Esophagus mucosa (tissue), 1 donor: ENCODE measurements at regions not wholly inside any gene's neighbourhood (a gene's known extent, or its start where the extent isn't known, plus 50 kb on each side); places are given as distances from the start of the nearest gene placed in this dataset.

Source experiments
- ATAC-seq: fragments of 200-7000 bp; cut with Tn5 transposase; one replicate; pipeline ENCODE4 v1.9.1; 2020
- donor health status: DM: yes; HTN: yes; CAD: no.

DNA sequence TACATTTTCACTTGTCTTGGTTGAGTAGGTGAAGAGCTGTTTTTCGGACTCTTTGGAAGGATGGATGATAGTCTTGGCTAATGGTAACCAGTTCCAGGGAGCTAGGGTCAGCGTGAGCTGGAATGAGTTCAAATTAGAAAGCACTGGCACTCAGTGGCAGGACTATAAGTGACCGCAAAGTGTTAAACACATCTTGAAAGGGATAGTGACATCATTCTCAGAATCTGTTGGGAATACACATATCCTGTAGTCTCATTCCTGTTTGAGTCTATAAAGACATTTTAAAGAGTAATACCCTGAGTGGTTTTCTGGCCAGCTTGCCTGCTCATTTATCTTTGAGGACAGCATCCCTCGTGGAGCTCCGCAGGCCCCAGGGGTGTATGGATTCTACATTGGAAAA, 56.7 kb upstream of the TMEM248 start:
- no peak for ATAC-seq

DNA sequence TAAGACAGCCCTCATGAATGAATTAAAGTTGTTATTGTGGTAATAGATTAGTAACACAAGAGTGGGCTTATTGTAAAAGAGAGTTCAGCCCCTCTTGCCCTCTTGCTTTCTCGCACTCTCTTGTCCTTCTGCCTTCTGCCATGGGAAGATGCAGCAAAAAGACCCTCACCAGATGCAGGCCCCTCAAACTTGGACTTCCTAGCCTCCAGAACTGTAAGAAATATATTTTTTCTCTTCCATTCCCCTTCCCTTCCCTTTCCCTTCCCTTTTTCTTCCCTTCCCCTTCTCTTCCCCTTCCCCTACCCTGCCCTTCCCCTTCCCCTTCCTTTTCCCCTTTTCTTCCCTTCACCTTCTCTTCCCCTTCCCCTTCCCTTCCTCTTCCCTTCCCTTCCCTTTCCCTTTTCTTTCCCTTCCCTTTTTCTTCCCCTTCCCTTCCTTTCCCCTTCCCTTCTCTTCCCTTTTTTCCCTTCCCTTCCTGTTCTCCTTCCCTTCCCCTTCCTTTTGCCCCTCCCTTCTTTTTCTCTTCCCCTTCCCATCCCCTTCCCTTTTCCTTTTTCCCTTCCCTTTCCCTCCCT, 55.6 kb upstream of the TMEM248 start:
- no peak for ATAC-seq

DNA sequence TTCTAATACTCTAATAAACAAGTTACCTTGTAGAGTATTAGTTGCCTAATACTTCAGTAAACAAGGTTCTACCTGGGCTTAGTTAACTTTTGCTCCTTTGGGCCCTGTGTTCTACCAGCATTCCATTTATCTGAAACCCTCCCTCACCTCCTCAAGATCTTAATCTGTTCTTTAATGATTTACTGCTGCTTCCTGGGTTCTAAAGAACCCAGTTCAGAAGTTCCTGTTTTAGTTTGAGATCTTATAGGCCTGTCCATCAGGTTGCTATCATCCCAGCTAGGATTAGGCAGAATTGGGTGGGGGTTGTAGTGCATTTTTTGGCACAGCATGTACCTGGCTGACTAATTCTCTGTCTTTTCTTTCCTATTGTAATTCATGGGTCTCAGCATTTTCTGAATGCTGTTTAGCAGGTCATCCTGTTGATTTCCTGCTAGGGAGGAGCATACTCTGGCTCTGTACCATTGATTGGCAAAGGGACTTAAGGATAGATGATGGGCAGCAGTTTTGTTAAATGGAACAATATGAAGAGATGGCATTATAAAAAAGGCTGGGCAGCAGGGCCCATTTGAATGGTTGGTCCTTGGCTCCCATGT, 53.7 kb upstream of the TMEM248 start:
- ATAC-seq: peak; percentile 29

DNA sequence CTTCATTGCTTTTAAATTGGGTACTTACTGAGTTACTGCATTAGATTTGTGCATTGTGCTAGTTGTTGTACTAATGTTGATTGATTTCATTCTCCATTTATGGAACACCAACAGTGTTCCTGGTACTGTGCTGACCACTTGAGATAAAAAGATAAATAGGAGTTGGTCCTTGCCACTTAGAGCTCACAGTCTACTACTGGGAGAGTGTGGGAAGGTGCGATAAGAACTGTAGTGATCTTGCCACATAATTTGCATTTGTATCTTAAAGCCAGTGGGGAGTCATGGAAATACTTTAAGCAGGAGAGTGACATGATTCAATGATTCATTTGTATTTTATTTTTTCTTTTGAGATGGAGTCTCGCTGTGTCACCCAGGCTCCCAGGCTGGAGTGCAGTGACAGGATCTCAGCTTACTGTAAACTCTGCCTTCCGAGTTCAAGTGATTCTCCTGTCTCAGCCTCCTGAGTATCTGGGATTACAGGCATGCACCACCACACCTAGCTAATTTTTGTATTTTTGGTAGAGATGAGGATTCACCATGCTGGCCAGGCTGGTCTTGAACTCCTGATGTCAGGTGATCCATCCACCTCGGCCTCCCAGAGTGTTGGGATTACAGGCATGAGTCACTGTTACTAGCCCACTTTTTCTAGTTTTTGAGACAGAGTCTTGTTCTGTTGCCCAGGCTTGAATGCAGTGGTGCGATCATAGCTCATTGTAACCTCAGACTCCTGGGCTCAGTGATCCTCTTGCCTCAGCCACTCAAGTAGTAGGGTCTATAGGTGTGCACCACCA, 51.2 kb upstream of the TMEM248 start:
- ATAC-seq: no peak

DNA sequence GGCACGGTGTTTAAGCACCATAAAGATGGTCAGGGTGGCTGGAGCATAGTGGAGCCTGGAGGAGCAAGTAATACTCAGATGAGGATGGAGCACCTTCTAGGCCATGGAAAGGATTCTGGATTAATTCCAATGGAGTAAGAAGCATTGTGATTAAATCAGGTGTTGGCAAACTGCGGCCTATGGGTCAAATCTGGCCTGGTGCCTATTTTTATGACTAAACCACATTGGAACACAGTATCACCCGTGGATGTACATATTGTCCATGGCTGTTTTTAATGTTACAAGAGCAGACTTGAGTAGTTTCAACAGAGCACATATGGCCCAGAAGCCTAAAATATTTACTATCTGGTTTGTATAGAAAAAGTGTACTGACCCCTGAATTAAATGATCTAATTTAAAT, 49.9 kb upstream of the TMEM248 start:
- ATAC-seq: no peak
